Prostate gland (tissue), 2 donors: ENCODE measurements at regions not wholly inside any gene's neighbourhood (a gene's known extent, or its start where the extent isn't known, plus 50 kb on each side); places are given as distances from the start of the nearest gene placed in this dataset.

ENCODE experiments used
- DNase-seq: peaks from one replicate; pipeline ENCODE4 v3.0.0-alpha.2; 2019; ENCODE audit warnings: low spot score
- H3K27ac ChIP-seq, 2 donors: fragments of 200-600 bp; sonication (generic); 2 replicates each; pipeline ENCODE4 v1.5.1; 2017 to 2019
- H3K27me3 ChIP-seq: fragments of 200-600 bp; sonication (generic); replicated peaks from 2 replicates; pipeline ENCODE4 v1.5.1; 2019; ENCODE audit not compliant: insufficient read depth
- H3K36me3 ChIP-seq, 2 donors: fragments of 200-600 bp; sonication (generic); 1 replicate in 1 of 2; 2 replicates in 1 of 2; pipeline versions ENCODE4 v1.5.1 to v1.8.1; 2017 to 2019
- H3K4me1 ChIP-seq: fragments of 200-600 bp; sonication (generic); replicated peaks from 2 replicates; pipeline ENCODE4 v1.5.1; 2019
- H3K4me3 ChIP-seq, 2 donors: fragments of 200-600 bp; sonication (generic); 2 replicates each; pipeline ENCODE4 v1.5.1; 2017 to 2019
- H3K9me3 ChIP-seq: fragments of 200-600 bp; sonication (generic); 2 replicates; pipeline ENCODE4 v1.5.1; 2017
- POLR2A ChIP-seq: fragments of 450-650 bp; IDR thresholded peaks from one replicate; pipeline ENCODE4 v1.6.1; 2016; ENCODE audit warnings: antibody characterized with exemption, mild to moderate bottlenecking
- POLR2AphosphoS5 ChIP-seq: sonication (generic); formaldehyde crosslinking; IDR thresholded peaks from one replicate; pipeline ENCODE4 v1.6.1; 2017; ENCODE audit warnings: antibody characterized with exemption
- WGBS: methylation state at CpG from one replicate; pipeline ENCODE4 v1.1.5; 2018; 5-methylcytosine and 5-hydroxymethylcytosine counted together
- intact Hi-C: fragments of 100-400 bp; cut with DNase I; formaldehyde crosslinking; loops from one replicate; pipeline ENCODE4 v1.14.2; 2022
- TF ChIP-seq, protein P1 (sequence below), 4 experiments: fragments of 200-600 bp in 2 of 4; fragments of 450-650 bp in 2 of 4; sonication (generic) in 2 of 4; IDR thresholded peaks; 1 replicate in 3 of 4; 2 replicates in 1 of 4; pipeline ENCODE4 v1.5.1; 2016 to 2019; ENCODE audit warnings: antibody characterized with exemption in 4 of 4, mild to moderate bottlenecking in 2 of 4, moderate library complexity in 2 of 4

DNA sequence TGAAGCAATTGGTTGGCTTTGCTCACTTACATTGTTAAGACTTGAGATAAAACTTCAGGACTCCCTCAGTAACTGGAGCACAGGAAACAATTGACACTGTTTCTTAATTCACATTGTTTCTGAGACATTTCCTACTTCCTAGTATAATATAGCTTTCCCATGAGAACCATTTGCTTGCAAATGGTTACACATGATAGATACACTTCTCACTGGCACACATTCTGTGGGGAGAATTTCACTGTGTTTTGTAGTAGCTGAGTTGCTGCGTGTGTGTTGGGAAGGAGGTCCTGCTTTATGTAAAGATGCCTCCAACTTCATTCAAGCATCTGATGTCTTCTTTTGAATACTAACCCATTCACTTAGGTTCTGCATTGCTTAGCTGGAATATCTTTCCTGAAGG, 85.3 kb upstream of the SLC4A4 start:
- H3K9me3 ChIP-seq, result no peaks in the 10 kb centered on the region
- H3K36me3 ChIP-seq, result no peaks in the 10 kb centered on the region
- intact Hi-C loops, result no loop called here
- no peak for DNase-seq
- WGBS, result 90% methylated on average over 1 of the region's 1 CpG
- H3K4me1 ChIP-seq, result no peaks in the 10 kb centered on the region
- H3K4me3 ChIP-seq, result no peak overlapping the region
- H3K27ac ChIP-seq, result no peak overlapping the region
- no peak for TF ChIP-seq POLR2A
- TF ChIP-seq, protein P1, sequence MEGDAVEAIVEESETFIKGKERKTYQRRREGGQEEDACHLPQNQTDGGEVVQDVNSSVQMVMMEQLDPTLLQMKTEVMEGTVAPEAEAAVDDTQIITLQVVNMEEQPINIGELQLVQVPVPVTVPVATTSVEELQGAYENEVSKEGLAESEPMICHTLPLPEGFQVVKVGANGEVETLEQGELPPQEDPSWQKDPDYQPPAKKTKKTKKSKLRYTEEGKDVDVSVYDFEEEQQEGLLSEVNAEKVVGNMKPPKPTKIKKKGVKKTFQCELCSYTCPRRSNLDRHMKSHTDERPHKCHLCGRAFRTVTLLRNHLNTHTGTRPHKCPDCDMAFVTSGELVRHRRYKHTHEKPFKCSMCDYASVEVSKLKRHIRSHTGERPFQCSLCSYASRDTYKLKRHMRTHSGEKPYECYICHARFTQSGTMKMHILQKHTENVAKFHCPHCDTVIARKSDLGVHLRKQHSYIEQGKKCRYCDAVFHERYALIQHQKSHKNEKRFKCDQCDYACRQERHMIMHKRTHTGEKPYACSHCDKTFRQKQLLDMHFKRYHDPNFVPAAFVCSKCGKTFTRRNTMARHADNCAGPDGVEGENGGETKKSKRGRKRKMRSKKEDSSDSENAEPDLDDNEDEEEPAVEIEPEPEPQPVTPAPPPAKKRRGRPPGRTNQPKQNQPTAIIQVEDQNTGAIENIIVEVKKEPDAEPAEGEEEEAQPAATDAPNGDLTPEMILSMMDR (IDR thresholded peaks at IDR 0.05), result no peak
- TF ChIP-seq POLR2AphosphoS5, result no peak
- H3K27me3 ChIP-seq, result no peaks in the 10 kb centered on the region

DNA sequence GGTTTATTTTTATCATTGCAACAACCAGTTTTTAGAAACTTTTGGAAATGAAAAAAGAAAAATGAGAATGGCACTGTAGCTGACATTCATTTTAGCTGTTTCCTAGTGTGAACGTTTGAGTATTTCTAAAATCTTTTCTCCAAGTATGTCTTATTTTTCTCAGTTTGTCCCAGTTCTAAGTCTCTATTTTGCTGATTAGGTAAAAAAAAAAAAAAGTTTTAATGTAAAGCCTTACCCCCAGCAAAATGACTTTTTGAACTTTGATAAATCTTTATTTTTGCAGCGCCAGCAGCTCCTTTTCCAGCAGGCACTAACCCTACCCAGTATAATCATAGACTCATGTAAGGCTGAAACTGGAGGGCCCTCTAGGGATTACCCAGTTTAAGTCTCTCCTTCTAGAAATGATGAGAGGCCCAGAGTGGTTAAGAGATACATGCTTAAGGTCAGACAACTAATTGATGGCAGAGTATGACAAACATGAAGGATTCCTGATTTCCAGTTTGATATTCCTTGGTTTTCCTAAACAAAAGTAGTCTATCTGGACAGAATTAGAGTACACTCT, 84.3 kb upstream of the SLC4A4 start:
- H3K4me1 ChIP-seq, result no peaks in the 10 kb centered on the region
- TF ChIP-seq POLR2A, result no peak
- no peak for TF ChIP-seq POLR2AphosphoS5
- TF ChIP-seq, protein P1 (IDR thresholded peaks at IDR 0.05), result no peak
- intact Hi-C loops, result no loop called here
- no peaks in the 10 kb centered on the region for H3K27me3 ChIP-seq
- no peaks in the 10 kb centered on the region for H3K36me3 ChIP-seq
- no peak overlapping the region for H3K4me3 ChIP-seq
- WGBS, result 90% methylated on average over 2 of the region's 2 CpGs
- H3K27ac ChIP-seq, result no peak overlapping the region
- H3K9me3 ChIP-seq, result no peaks in the 10 kb centered on the region
- no peak for DNase-seq

DNA sequence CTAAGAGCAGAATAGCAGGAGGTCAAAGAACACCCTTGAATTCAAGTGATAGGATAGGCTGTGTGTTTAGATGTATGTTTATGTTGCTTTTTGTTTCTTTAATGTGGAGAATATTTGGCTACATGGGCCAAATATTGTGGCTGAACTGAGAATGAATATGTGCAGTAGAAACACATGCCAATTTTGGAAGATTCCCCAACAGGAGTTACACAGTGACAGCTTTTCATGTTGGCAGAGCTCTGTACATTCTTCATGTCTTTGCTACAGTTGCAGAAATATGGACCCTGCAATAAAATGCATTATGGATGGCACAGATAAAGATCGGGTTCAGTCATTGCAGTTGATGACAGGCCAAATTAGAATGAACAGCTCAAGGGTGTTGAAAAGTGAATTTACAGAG, 82.8 kb upstream of the SLC4A4 start:
- WGBS, result 70% methylated on average over 1 of the region's 1 CpG
- Histone ChIP-seq H3K4me1 (no peaks in the 10 kb centered on the region), H3K27ac (no peak overlapping the region), H3K27me3 (no peaks in the 10 kb centered on the region), H3K9me3 (no peaks in the 10 kb centered on the region), H3K36me3 (no peaks in the 10 kb centered on the region), H3K4me3 (no peak overlapping the region)
- TF ChIP-seq POLR2A (no peak), POLR2AphosphoS5 (no peak)
- TF ChIP-seq, protein P1 (IDR thresholded peaks at IDR 0.05), result no peak
- intact Hi-C loops, result no loop called here
- no peak for DNase-seq

DNA sequence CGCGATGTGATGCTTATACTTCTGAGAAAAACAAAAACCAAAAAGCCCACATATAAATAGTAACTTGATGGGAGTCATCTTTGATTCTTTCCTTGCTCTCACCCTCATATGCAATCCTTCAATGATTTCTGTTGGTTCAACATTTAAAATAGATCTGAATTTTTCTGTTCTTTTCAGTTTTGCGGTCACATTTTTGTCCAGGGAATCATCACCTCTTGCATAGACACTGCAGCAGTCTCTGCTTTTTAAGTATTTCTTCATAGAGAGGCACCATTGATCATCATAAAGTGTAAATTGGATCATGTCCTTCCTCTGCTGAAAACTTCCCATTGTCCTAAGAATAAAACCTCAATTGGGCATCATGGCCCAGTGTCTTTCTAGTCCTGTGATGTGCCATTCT, 81.1 kb upstream of the SLC4A4 start:
- TF ChIP-seq POLR2A (no peak), POLR2AphosphoS5 (no peak)
- TF ChIP-seq, protein P1 (IDR thresholded peaks at IDR 0.05), result no peak
- no peak for DNase-seq
- H3K4me3 ChIP-seq, result no peak overlapping the region
- no peaks in the 10 kb centered on the region for H3K4me1 ChIP-seq
- no peaks in the 10 kb centered on the region for H3K9me3 ChIP-seq
- 63% methylated on average over 3 of the region's 3 CpGs for WGBS
- H3K27me3 ChIP-seq, result no peaks in the 10 kb centered on the region
- no peak overlapping the region for H3K27ac ChIP-seq
- intact Hi-C loops, result no loop called here
- no peaks in the 10 kb centered on the region for H3K36me3 ChIP-seq

DNA sequence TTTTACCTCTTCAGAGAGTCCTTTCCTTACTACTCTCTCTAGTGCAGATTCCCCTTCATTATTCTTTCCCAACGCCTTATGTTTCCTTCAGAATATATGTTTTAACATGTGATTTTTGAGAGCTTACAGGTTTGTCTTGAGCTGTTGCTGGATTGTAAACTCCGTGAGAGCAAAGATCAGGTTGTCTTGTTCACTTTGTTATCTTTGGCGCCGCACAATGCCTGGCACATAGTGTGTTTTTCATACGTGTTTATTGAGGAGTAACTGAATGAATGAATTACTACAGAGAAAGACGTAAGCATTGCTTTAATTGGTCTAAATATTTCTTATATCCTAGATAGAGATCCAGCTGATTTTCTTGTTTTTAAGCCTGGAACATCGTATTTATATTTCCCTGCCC, 80.5 kb upstream of the SLC4A4 start:
- no peak for TF ChIP-seq POLR2A
- no peak for TF ChIP-seq POLR2AphosphoS5
- TF ChIP-seq, protein P1 (IDR thresholded peaks at IDR 0.05), result no peak
- no peaks in the 10 kb centered on the region for H3K4me1 ChIP-seq
- no peak overlapping the region for H3K4me3 ChIP-seq
- no peak for DNase-seq
- no peak overlapping the region for H3K27ac ChIP-seq
- intact Hi-C loops, result no loop called here
- no peaks in the 10 kb centered on the region for H3K9me3 ChIP-seq
- no peaks in the 10 kb centered on the region for H3K36me3 ChIP-seq
- 45% methylated on average over 7 of the region's 7 CpGs for WGBS
- no peaks in the 10 kb centered on the region for H3K27me3 ChIP-seq
